AG09309 (cell line): ENCODE measurements at regions not wholly inside any gene's neighbourhood (a gene's known extent, or its start where the extent isn't known, plus 50 kb on each side); places are given as distances from the start of the nearest gene placed in this dataset.
"Not testable (repeated sequence)": the region's sequence is repeated elsewhere in the genome, so short reads cannot be mapped to it uniquely, and the experiment has no call there.

Experiments
- DNase-seq: peaks from one replicate; pipeline ENCODE4 v3.0.0-alpha.2; 2010; ENCODE audit warnings: low read depth
- H3K4me3 ChIP-seq: 2 replicates; pipeline ENCODE4 v1.5.1; 2011; ENCODE audit warnings: mild to moderate bottlenecking, low read depth, low read length, moderate library complexity; ENCODE audit not compliant: control insufficient read depth
- TF ChIP-seq, protein P1 (sequence below): IDR thresholded peaks from 2 replicates; pipeline ENCODE4 v1.5.1; 2011; ENCODE audit warnings: mild to moderate bottlenecking, low read depth, low read length, inconsistent platforms; ENCODE audit not compliant: insufficient read depth, control insufficient read depth; ENCODE audit errors: missing control alignments

GRCh38 chr13:28607187-28607955 is 51.6 kb upstream of the POMP start:
- TF ChIP-seq, protein P1, sequence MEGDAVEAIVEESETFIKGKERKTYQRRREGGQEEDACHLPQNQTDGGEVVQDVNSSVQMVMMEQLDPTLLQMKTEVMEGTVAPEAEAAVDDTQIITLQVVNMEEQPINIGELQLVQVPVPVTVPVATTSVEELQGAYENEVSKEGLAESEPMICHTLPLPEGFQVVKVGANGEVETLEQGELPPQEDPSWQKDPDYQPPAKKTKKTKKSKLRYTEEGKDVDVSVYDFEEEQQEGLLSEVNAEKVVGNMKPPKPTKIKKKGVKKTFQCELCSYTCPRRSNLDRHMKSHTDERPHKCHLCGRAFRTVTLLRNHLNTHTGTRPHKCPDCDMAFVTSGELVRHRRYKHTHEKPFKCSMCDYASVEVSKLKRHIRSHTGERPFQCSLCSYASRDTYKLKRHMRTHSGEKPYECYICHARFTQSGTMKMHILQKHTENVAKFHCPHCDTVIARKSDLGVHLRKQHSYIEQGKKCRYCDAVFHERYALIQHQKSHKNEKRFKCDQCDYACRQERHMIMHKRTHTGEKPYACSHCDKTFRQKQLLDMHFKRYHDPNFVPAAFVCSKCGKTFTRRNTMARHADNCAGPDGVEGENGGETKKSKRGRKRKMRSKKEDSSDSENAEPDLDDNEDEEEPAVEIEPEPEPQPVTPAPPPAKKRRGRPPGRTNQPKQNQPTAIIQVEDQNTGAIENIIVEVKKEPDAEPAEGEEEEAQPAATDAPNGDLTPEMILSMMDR: no peak
- H3K4me3 ChIP-seq: no peak overlapping the region
- no peak for DNase-seq

DNA sequence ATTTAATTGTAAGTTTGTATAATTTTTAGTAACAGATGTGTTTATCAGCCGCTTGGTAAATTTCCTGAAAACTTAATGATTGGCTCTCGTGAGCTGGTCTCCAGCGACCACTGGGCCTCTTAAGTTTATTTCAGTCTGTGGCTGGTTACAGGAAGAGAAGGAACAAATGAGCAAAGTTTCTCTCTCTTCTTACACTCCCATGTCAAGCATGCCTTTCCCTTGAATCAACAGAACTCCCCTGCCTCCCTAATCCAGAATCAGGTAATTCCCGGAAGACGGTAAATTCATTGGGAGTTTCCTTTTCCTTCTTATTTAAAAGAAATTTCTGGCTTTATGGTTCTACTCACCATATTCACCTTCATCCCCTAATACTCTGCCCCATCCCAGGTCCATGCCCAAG is 52.5 kb upstream of the POMP start:
- no peak overlapping the region for H3K4me3 ChIP-seq
- TF ChIP-seq, protein P1: no peak
- DNase-seq: no peak

DNA sequence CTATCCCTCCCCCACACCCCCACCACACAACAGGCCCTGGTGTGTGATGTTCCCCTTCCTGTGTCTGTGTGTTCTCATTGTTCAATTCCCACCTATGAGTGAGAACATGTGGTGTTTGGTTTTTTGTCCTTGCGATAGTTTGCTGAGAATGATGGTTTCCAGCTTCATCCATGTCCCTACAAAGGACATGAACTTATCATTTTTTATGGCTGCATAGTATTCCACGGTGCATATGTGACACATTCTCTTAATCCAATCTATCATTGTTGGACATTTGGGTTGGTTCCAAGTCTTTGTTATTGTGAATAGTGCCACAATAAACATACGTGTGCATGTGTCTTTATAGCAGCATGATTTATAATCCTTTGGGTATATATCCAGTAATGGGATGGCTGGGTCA is 53.8 kb upstream of the POMP start:
- not testable (repeated sequence) for DNase-seq, H3K4me3 ChIP-seq

DNA sequence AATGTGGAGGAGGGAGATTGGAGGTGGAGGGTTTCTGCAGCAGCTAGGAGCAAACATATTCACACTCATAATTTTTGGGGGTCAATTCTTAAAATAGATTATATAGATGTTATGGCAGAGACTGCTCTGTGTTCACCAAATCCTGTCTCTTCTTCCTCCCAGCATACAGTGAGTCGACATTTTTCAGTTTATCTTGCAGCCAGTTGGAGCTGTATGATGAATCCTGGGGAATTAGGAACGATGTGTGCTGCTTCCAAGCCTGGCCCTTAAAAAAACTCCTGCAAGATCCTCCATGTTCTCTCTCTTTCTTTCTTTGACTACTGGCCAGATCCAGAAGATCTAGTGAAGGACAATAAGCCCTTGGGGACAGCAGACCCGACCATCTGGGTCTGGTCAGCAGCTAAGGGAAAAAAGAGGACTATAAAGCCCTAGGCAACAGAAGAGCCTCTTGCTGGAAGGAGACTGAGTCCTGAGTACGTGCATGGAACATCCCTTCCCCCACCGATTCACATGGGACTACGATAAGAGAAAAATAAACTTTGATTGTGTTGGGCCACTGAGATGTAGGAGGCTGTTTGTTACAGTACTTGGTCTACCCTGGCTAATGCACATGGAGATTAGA is 55.8 kb upstream of the POMP start:
- H3K4me3 ChIP-seq: no peak overlapping the region
- DNase-seq: no peak
- TF ChIP-seq, protein P1: no peak

GRCh38 chr13:28602580-28602979 is 56.4 kb upstream of the POMP start:
- DNase-seq: no peak
- TF ChIP-seq, protein P1: no peak

DNA sequence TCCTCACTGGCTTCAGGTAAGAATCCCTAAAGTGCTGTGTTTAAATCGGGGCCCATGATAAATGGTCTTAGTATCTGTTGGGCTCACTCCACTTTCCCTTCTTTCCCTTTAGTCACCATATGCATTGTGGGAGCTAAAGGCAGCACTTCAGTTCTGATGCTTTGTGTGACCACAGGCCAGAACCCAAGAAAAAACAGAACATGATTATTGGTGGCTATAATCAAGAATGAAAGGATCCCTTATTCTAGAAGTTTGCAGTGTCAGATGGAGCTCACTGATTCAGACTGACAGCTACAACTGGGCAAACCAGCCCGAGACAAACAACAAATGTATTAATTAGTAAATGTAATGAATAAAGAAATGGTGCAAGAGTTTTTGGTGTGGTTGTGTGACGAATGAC is 57.3 kb upstream of the POMP start:
- no peak overlapping the region for H3K4me3 ChIP-seq
- TF ChIP-seq, protein P1: no peak
- no peak for DNase-seq

More at GRCh38 chr13:28602580-28602979, 56.4 kb upstream of the POMP start:
- no peak overlapping the region for H3K4me3 ChIP-seq

GRCh38 chr13:28597641-28598040 is 61.3 kb upstream of the POMP start:
- DNase-seq: peak; percentile 25
- TF ChIP-seq, protein P1: no peak

More at GRCh38 chr13:28597641-28598040, 61.3 kb upstream of the POMP start:
- H3K4me3 ChIP-seq: no peak overlapping the region
